ENCODE measurements at regions not wholly inside any gene's neighbourhood (a gene's known extent, or its start where the extent isn't known, plus 50 kb on each side); places are given as distances from the start of the nearest gene placed in this dataset.
A peak's percentile ranks its signal among the peaks of the same experiment; 100 is the strongest.

DNA sequence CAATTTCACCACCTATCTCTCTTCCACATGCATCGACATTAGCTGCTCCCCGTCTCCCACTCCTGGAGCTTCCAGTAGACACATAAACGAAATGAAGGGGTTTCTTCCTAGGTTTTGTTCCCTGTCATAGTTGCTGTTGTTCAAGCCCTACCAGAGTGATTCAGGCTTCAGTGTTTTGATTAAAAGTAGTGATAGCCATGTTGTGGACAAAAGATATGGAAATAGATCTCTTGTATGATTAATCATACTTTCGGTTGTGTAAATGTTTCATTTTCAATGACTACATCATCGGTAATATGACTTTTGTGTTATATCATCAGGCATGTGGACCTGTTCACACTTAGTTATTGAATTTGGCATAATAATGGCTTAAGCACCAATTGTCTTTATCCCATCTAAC, 96.5 kb upstream of the KLF3 start:
- no peaks in the 10 kb centered on the region for H3K27me3 ChIP-seq (ENCODE audit: insufficient read depth, poor library complexity, severe bottlenecking)
- peak; percentile 24; the same call in 2 of the 3 replicates for ATAC-seq (ENCODE audit: low read depth)
- TF ChIP-seq, protein P1, sequence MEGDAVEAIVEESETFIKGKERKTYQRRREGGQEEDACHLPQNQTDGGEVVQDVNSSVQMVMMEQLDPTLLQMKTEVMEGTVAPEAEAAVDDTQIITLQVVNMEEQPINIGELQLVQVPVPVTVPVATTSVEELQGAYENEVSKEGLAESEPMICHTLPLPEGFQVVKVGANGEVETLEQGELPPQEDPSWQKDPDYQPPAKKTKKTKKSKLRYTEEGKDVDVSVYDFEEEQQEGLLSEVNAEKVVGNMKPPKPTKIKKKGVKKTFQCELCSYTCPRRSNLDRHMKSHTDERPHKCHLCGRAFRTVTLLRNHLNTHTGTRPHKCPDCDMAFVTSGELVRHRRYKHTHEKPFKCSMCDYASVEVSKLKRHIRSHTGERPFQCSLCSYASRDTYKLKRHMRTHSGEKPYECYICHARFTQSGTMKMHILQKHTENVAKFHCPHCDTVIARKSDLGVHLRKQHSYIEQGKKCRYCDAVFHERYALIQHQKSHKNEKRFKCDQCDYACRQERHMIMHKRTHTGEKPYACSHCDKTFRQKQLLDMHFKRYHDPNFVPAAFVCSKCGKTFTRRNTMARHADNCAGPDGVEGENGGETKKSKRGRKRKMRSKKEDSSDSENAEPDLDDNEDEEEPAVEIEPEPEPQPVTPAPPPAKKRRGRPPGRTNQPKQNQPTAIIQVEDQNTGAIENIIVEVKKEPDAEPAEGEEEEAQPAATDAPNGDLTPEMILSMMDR (IDR thresholded peaks at IDR 0.05; ENCODE audit: poor library complexity, severe bottlenecking), result no peak
- H3K36me3 ChIP-seq (ENCODE audit: low read depth), result no peaks in the 10 kb centered on the region
- DNase-seq (ENCODE audit: low spot score), result no peak
- H3K4me1 ChIP-seq (ENCODE audit: insufficient read depth, poor library complexity, severe bottlenecking), result peaks cover 39% of the 10 kb centered on the region
- H3K27ac ChIP-seq (ENCODE audit: poor library complexity, severe bottlenecking), result peak overlapping the region; percentile 95
- H3K9me3 ChIP-seq (ENCODE audit: severe bottlenecking), result no peaks in the 10 kb centered on the region
- H3K4me3 ChIP-seq (ENCODE audit: severe bottlenecking), result no peak overlapping the region

- no peak for DNase-seq (ENCODE audit: low spot score)
- H3K27ac ChIP-seq (ENCODE audit: poor library complexity, severe bottlenecking), result no peak overlapping the region
- TF ChIP-seq, protein P1 (IDR thresholded peaks at IDR 0.05; ENCODE audit: poor library complexity, severe bottlenecking), result no peak
- peaks cover 33% of the 10 kb centered on the region for H3K4me1 ChIP-seq (ENCODE audit: insufficient read depth, poor library complexity, severe bottlenecking)
- no peak for ATAC-seq (ENCODE audit: low read depth)
- no peaks in the 10 kb centered on the region for H3K27me3 ChIP-seq (ENCODE audit: insufficient read depth, poor library complexity, severe bottlenecking)
- no peaks in the 10 kb centered on the region for H3K36me3 ChIP-seq (ENCODE audit: low read depth)
- no peaks in the 10 kb centered on the region for H3K9me3 ChIP-seq (ENCODE audit: severe bottlenecking)
- no peak overlapping the region for H3K4me3 ChIP-seq (ENCODE audit: severe bottlenecking)
Observed at GRCh38 chr4:38568768-38569167, 95.2 kb upstream of the KLF3 start.

DNA sequence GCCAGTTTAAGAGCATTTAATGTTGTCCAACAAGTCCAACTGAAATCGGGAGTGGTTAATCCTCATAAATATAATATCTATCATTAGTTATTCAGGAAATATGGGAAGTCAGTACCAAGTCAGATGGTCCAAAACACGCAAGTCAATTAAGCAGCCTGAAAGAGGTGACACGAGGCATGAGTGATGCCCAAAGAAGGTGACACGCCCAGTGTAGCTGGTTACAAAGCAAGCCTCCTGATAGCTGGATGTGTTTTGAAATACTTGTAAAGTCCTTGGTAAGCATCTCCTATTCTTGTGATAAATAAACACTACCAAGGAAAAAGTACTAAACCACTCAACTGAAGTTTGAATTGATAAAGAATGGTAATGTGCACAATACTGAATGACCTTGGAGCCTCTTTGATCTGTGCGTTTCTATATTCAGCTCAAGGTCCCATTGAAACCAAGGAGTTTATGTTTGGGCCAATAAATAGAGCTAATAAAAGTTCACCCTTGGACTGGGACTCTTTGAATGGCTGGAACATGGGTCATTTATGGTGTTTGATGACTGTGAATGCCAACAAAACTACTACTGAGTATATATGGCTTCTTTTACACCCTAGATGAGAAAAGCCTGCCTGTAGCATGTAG, 93.2 kb upstream of the KLF3 start:
- Histone ChIP-seq H3K4me3 (ENCODE audit: severe bottlenecking) (no peak overlapping the region), H3K27ac (ENCODE audit: poor library complexity, severe bottlenecking) (no peak overlapping the region), H3K4me1 (ENCODE audit: insufficient read depth, poor library complexity, severe bottlenecking) (peaks cover 21% of the 10 kb centered on the region), H3K27me3 (ENCODE audit: insufficient read depth, poor library complexity, severe bottlenecking) (no peaks in the 10 kb centered on the region), H3K9me3 (ENCODE audit: severe bottlenecking) (no peaks in the 10 kb centered on the region), H3K36me3 (ENCODE audit: low read depth) (no peaks in the 10 kb centered on the region)
- TF ChIP-seq, protein P1 (IDR thresholded peaks at IDR 0.05; ENCODE audit: poor library complexity, severe bottlenecking), result no peak
- ATAC-seq (ENCODE audit: low read depth), result no peak
- DNase-seq (ENCODE audit: low spot score), result no peak

DNA sequence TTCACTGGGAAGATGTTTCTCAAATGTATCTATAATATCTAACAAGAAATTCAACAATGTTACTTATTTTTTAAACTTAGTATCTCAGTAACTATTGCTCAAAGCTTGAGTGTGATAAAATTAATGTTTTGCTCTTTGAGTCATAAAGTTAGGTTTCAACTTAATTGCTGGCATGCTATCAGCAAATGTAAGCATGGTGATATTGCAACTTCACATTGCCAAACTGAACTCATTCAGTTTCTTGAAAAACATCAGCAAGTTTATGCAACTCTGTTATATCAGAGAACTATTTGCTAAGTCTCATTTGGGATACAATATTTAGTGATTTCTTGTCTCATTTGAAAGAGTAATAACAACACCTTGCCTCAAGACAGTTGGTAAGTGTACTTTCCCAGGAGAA, 91.2 kb upstream of the KLF3 start:
- DNase-seq (ENCODE audit: low spot score), result no peak

More for the DNA sequence above, 91.2 kb upstream of the KLF3 start:
- Histone ChIP-seq H3K27me3 (ENCODE audit: insufficient read depth, poor library complexity, severe bottlenecking) (no peaks in the 10 kb centered on the region), H3K36me3 (ENCODE audit: low read depth) (no peaks in the 10 kb centered on the region), H3K4me3 (ENCODE audit: severe bottlenecking) (no peak overlapping the region), H3K27ac (ENCODE audit: poor library complexity, severe bottlenecking) (no peak overlapping the region), H3K9me3 (ENCODE audit: severe bottlenecking) (no peaks in the 10 kb centered on the region), H3K4me1 (ENCODE audit: insufficient read depth, poor library complexity, severe bottlenecking) (peaks cover under 1% of the 10 kb centered on the region)
- TF ChIP-seq, protein P1 (IDR thresholded peaks at IDR 0.05; ENCODE audit: poor library complexity, severe bottlenecking), result no peak
- ATAC-seq (ENCODE audit: low read depth), result no peak

All from RWPE2 (cell line).